ENCODE measurements at regions not wholly inside any gene's neighbourhood (a gene's known extent, or its start where the extent isn't known, plus 50 kb on each side); places are given as distances from the start of the nearest gene placed in this dataset.

DNA sequence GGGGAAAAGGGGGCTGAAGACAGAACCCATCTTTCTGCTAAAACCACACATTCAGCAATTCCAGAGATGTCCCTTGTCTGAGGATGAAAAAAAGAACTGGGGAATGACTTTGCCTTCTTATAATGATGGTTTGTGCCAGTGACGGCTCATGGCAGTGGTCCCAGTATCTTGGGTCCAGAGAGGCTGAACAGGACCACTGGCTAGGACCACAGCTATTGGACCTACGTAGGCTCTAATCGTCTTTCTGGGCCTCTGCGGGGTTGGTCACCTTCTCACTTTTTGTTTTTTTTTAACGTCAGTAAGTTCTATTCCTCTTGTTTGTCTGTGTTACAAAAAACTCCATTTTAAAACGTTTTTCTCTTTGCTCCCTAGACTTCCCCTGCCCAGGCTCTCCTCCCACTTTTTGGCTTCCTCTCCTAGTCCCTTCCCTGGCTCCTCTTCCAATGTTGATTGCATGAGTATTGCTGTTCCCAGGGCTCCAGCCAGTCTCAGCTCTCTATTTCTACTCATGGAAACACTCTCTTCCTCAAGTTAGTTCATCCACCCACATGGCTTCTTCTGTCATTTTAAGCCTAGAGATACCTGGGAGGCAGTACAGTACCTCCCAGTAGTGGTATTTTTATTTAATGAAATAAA lies 52.6 kb upstream of the STX18 start:
- DNase-seq: no peak

DNA sequence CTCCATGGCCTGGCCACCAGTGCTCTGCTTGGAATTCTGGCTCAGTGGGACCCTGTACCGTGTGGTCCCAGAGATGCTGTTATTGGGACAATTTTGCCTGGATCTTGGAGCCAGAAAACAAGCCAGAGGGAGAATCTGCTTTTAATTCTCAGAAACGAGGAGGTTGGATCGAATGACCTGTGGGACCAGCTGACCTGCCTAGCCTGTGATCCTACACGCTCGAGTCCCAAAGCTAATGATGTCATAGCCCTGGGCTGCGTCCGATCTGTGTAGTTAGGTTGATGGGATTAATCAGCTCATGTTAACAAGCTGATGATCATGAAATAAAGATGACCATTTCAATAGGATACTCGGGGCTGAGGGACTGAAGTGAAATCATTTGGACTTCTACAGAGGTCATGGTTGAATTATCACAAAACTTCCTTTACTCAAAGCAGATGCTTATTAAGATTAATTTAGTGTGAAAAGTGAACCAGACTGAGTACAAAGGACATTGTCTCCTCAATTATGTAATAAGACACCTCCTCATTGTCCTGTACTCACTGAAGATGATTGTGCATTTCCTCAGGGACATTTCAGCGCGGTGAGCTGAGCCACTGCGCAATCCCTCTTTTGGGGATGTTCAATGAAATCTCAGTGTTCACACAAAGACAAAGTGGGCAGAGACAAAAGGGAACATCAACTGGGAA lies 51.9 kb upstream of the STX18 start:
- no peak for DNase-seq

DNA sequence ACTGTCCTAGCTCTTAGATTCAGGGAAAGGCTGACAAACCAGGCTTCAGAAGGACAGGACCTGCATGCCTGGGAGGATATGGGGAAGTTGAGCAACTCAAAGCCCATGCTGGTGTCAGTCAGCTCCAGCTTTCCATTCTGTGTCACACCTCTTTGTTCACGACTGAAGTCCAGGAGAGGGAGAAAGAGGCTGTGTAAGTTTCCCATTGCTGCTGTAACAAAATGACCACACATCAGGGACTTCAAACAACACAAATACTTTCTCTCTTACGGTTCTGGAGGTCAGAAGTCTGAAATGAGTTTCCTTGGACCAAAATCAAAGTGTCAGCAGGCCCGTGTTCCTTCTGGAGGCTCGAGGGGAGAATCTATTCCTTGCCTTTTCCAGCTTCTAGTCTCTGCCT lies 50.6 kb upstream of the STX18 start:
- DNase-seq: no peak
